Activated T-cell treated with anti-CD3 and anti-CD28 coated beads, Interleukin-2, amount 50 U/mL, for 24 hours (primary cell): ENCODE measurements at regions not wholly inside any gene's neighbourhood (a gene's known extent, or its start where the extent isn't known, plus 50 kb on each side); places are given as distances from the start of the nearest gene placed in this dataset.

Source experiments
- DNase-seq: peaks from one replicate; pipeline ENCODE4 v3.0.0-alpha.2; 2020
- H3K27ac Mint-ChIP-seq: 2 replicates; pipeline ENCODE4 v1.8.0; 2020; ENCODE audit warnings: mild to moderate bottlenecking, mixed read lengths
- H3K27me3 Mint-ChIP-seq: 2 replicates; pipeline ENCODE4 v1.8.0; 2020; ENCODE audit warnings: mixed read lengths
- H3K36me3 Mint-ChIP-seq: 2 replicates; pipeline ENCODE4 v1.8.0; 2020; ENCODE audit warnings: low read depth, mixed read lengths
- H3K4me1 Mint-ChIP-seq: 2 replicates; pipeline ENCODE4 v1.8.0; 2020; ENCODE audit warnings: low read depth, mixed read lengths
- H3K4me3 Mint-ChIP-seq: 2 replicates; pipeline ENCODE4 v1.8.0; 2020; ENCODE audit warnings: mild to moderate bottlenecking, moderate library complexity, mixed read lengths
- H3K9me3 Mint-ChIP-seq: 2 replicates; pipeline ENCODE4 v1.8.0; 2020; ENCODE audit warnings: mixed read lengths

GRCh38 chr2:145254291-145254690, 734.4 kb upstream of the ZEB2 start:
- Mint-ChIP-seq H3K27ac (no peak overlapping the region), H3K36me3 (no peaks in the 10 kb centered on the region), H3K9me3 (no peaks in the 10 kb centered on the region), H3K27me3 (peaks cover 29% of the 10 kb centered on the region), H3K4me3 (no peak overlapping the region), H3K4me1 (peaks cover 6% of the 10 kb centered on the region)
- no peak for DNase-seq

- DNase-seq: no peak
- Mint-ChIP-seq H3K27me3 (peaks cover 29% of the 10 kb centered on the region), H3K9me3 (no peaks in the 10 kb centered on the region), H3K27ac (no peak overlapping the region), H3K36me3 (no peaks in the 10 kb centered on the region), H3K4me3 (no peak overlapping the region), H3K4me1 (no peaks in the 10 kb centered on the region)
Observed at GRCh38 chr2:145253492-145253891, 733.6 kb upstream of the ZEB2 start.

GRCh38 chr2:145245268-145245870, 725.5 kb upstream of the ZEB2 start:
- H3K27ac Mint-ChIP-seq: no peak overlapping the region

GRCh38 chr2:145235312-145235711, 715.4 kb upstream of the ZEB2 start:
- H3K36me3 Mint-ChIP-seq: no peaks in the 10 kb centered on the region
- H3K4me3 Mint-ChIP-seq: no peak overlapping the region
- H3K27me3 Mint-ChIP-seq: no peaks in the 10 kb centered on the region
- H3K9me3 Mint-ChIP-seq: no peaks in the 10 kb centered on the region
- no peak overlapping the region for H3K27ac Mint-ChIP-seq
- no peak for DNase-seq
- no peaks in the 10 kb centered on the region for H3K4me1 Mint-ChIP-seq

More at GRCh38 chr2:145245268-145245870, 725.5 kb upstream of the ZEB2 start:
- no peaks in the 10 kb centered on the region for H3K4me1 Mint-ChIP-seq
- no peak for DNase-seq
- no peaks in the 10 kb centered on the region for H3K36me3 Mint-ChIP-seq
- H3K27me3 Mint-ChIP-seq: peaks cover 20% of the 10 kb centered on the region
- no peak overlapping the region for H3K4me3 Mint-ChIP-seq
- H3K9me3 Mint-ChIP-seq: no peaks in the 10 kb centered on the region

GRCh38 chr2:145230546-145230945, 710.6 kb upstream of the ZEB2 start:
- Mint-ChIP-seq H3K4me3 (no peak overlapping the region), H3K4me1 (no peaks in the 10 kb centered on the region), H3K27ac (no peak overlapping the region), H3K27me3 (peaks cover 2% of the 10 kb centered on the region), H3K9me3 (no peaks in the 10 kb centered on the region), H3K36me3 (no peaks in the 10 kb centered on the region)
- DNase-seq: no peak

GRCh38 chr2:145228506-145228905, 708.6 kb upstream of the ZEB2 start:
- H3K9me3 Mint-ChIP-seq: peaks cover 2% of the 10 kb centered on the region
- H3K4me3 Mint-ChIP-seq: no peak overlapping the region
- no peaks in the 10 kb centered on the region for H3K4me1 Mint-ChIP-seq
- no peaks in the 10 kb centered on the region for H3K36me3 Mint-ChIP-seq
- no peak overlapping the region for H3K27ac Mint-ChIP-seq
- DNase-seq: no peak
- H3K27me3 Mint-ChIP-seq: peaks cover 2% of the 10 kb centered on the region

- Mint-ChIP-seq H3K4me1 (no peaks in the 10 kb centered on the region), H3K4me3 (no peak overlapping the region), H3K9me3 (peaks cover 2% of the 10 kb centered on the region), H3K36me3 (no peaks in the 10 kb centered on the region), H3K27me3 (peaks cover 2% of the 10 kb centered on the region), H3K27ac (no peak overlapping the region)
- no peak for DNase-seq
Observed at GRCh38 chr2:145226901-145227300, 707.0 kb upstream of the ZEB2 start.

GRCh38 chr2:145221516-145221915, 701.6 kb upstream of the ZEB2 start:
- Mint-ChIP-seq H3K36me3 (no peaks in the 10 kb centered on the region), H3K27ac (no peak overlapping the region), H3K4me3 (no peak overlapping the region), H3K27me3 (no peaks in the 10 kb centered on the region), H3K9me3 (peaks cover 2% of the 10 kb centered on the region), H3K4me1 (no peaks in the 10 kb centered on the region)
- no peak for DNase-seq

GRCh38 chr2:145221032-145221431, 701.1 kb upstream of the ZEB2 start:
- Mint-ChIP-seq H3K4me1 (no peaks in the 10 kb centered on the region), H3K27ac (no peak overlapping the region), H3K36me3 (no peaks in the 10 kb centered on the region), H3K27me3 (no peaks in the 10 kb centered on the region), H3K4me3 (no peak overlapping the region), H3K9me3 (peaks cover 2% of the 10 kb centered on the region)
- DNase-seq: no peak

- no peaks in the 10 kb centered on the region for H3K36me3 Mint-ChIP-seq
- DNase-seq: no peak
- H3K27ac Mint-ChIP-seq: no peak overlapping the region
- H3K4me3 Mint-ChIP-seq: no peak overlapping the region
- H3K9me3 Mint-ChIP-seq: peaks cover 2% of the 10 kb centered on the region
- H3K4me1 Mint-ChIP-seq: no peaks in the 10 kb centered on the region
- no peaks in the 10 kb centered on the region for H3K27me3 Mint-ChIP-seq
Observed at GRCh38 chr2:145220496-145220895, 700.6 kb upstream of the ZEB2 start.

- no peak for DNase-seq
- no peak overlapping the region for H3K27ac Mint-ChIP-seq
- H3K36me3 Mint-ChIP-seq: no peaks in the 10 kb centered on the region
- H3K27me3 Mint-ChIP-seq: no peaks in the 10 kb centered on the region
- peaks cover 2% of the 10 kb centered on the region for H3K9me3 Mint-ChIP-seq
- H3K4me1 Mint-ChIP-seq: no peaks in the 10 kb centered on the region
- H3K4me3 Mint-ChIP-seq: no peak overlapping the region
Observed at GRCh38 chr2:145207884-145208283, 688.0 kb upstream of the ZEB2 start.

- Mint-ChIP-seq H3K36me3 (no peaks in the 10 kb centered on the region), H3K4me1 (no peaks in the 10 kb centered on the region), H3K9me3 (peaks cover 1% of the 10 kb centered on the region), H3K27me3 (no peaks in the 10 kb centered on the region), H3K4me3 (no peak overlapping the region), H3K27ac (no peak overlapping the region)
- no peak for DNase-seq
Observed at GRCh38 chr2:145206496-145207281, 686.8 kb upstream of the ZEB2 start.

GRCh38 chr2:145203891-145204290, 684.0 kb upstream of the ZEB2 start:
- no peak overlapping the region for H3K27ac Mint-ChIP-seq
- DNase-seq: no peak
- H3K4me1 Mint-ChIP-seq: no peaks in the 10 kb centered on the region
- H3K9me3 Mint-ChIP-seq: no peaks in the 10 kb centered on the region
- H3K4me3 Mint-ChIP-seq: no peak overlapping the region
- no peaks in the 10 kb centered on the region for H3K36me3 Mint-ChIP-seq
- no peaks in the 10 kb centered on the region for H3K27me3 Mint-ChIP-seq

- Mint-ChIP-seq H3K27ac (no peak overlapping the region), H3K27me3 (no peaks in the 10 kb centered on the region), H3K9me3 (no peaks in the 10 kb centered on the region), H3K4me3 (no peak overlapping the region), H3K36me3 (no peaks in the 10 kb centered on the region), H3K4me1 (no peaks in the 10 kb centered on the region)
- DNase-seq: no peak
Observed at GRCh38 chr2:145199827-145200706, 680.1 kb upstream of the ZEB2 start.

- Mint-ChIP-seq H3K27ac (no peak overlapping the region), H3K9me3 (no peaks in the 10 kb centered on the region), H3K4me1 (no peaks in the 10 kb centered on the region), H3K27me3 (no peaks in the 10 kb centered on the region), H3K36me3 (no peaks in the 10 kb centered on the region), H3K4me3 (no peak overlapping the region)
- DNase-seq: no peak
Observed at GRCh38 chr2:145199042-145199441, 679.1 kb upstream of the ZEB2 start.
